OCI-LY3 (cell line): ENCODE measurements at regions not wholly inside any gene's neighbourhood (a gene's known extent, or its start where the extent isn't known, plus 50 kb on each side); places are given as distances from the start of the nearest gene placed in this dataset.

ENCODE experiments used
- H2AFZ ChIP-seq: fragments of 200-600, 300-600 bp; shearing (Covaris generic); 2 replicates; pipeline ENCODE4 v1.6.0; 2014; ENCODE audit warnings: antibody characterized with exemption, low read depth, low read length
- H3K27ac ChIP-seq: fragments of 200-600, 300-600 bp; sonication (generic); 2 replicates; pipeline ENCODE4 v1.5.1; 2014; ENCODE audit warnings: mild to moderate bottlenecking, low read length, moderate library complexity, mixed read lengths
- H3K27me3 ChIP-seq: fragments of 200-600, 300-600 bp; sonication (generic); 2 replicates; pipeline ENCODE4 v1.6.1; 2014; ENCODE audit warnings: low read depth, low read length, mixed read lengths
- H3K36me3 ChIP-seq: fragments of 200-600, 300-600 bp; sonication (generic); replicated peaks from 2 replicates; pipeline ENCODE3; 2014; ENCODE audit warnings: low read depth, low read length, mixed read lengths
- H3K4me1 ChIP-seq: fragments of 300-600, 200-600 bp; sonication (generic); 2 replicates; pipeline ENCODE4 v1.6.1; 2014; ENCODE audit warnings: low read length, mixed read lengths
- H3K4me2 ChIP-seq: fragments of 200-600, 300-600 bp; sonication (generic); 2 replicates; pipeline ENCODE4 v1.6.1; 2014; ENCODE audit warnings: low read length, mixed read lengths
- H3K4me3 ChIP-seq: fragments of 300-600, 200-600 bp; sonication (generic); 2 replicates; pipeline ENCODE4 v1.5.1; 2014; ENCODE audit warnings: antibody characterized with exemption, mild to moderate bottlenecking, low read length, moderate library complexity
- H3K79me2 ChIP-seq: fragments of 300-600, 200-600 bp; shearing (Covaris generic); 2 replicates; pipeline ENCODE4 v1.6.1; 2014; ENCODE audit warnings: mild to moderate bottlenecking, low read length, mixed read lengths
- H3K9ac ChIP-seq: fragments of 300-600, 200-600 bp; shearing (Covaris generic); 2 replicates; pipeline ENCODE4 v1.6.0; 2014; ENCODE audit warnings: mild to moderate bottlenecking, low read length, moderate library complexity
- H3K9me3 ChIP-seq: fragments of 200-600, 300-600 bp; shearing (Covaris generic); 2 replicates; pipeline ENCODE4 v1.6.1; 2014; ENCODE audit warnings: low read length, mixed read lengths; ENCODE audit not compliant: insufficient read depth
- H4K20me1 ChIP-seq: fragments of 200-600, 300-600 bp; sonication (generic); 2 replicates; pipeline ENCODE4 v1.6.1; 2016; ENCODE audit warnings: low read length, mixed read lengths; ENCODE audit not compliant: insufficient read depth
- EZH2phosphoT487 ChIP-seq: fragments of 200-600 bp; shearing (Covaris generic); IDR thresholded peaks from 2 replicates; pipeline ENCODE4 v1.6.1; 2018; ENCODE audit warnings: antibody characterized with exemption, mixed run types, low read depth
- TF ChIP-seq, protein P1 (sequence below): fragments of 200-600, 300-600 bp; sonication (generic); IDR thresholded peaks from 2 replicates; pipeline ENCODE4 v1.5.1; 2014; ENCODE audit warnings: antibody characterized with exemption, low read length, low read depth

DNA sequence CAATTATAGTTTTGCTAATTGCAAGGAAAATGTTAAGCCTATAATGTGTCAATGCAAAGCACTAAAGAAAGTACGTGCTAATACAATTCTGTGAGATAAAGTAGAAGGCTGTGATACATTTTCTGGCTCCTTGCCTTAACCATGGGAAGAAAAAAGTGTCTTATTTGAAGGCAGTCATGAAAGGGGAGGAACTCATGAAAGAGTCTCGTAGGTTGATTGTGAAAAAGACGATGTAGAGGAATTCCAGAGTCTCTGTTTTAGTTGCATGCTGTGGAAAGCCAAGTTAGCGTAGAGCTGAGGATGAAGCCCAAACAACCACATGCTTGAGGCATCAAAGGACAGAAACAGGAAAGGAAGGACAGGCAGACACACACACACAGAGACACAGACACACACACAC is 214.1 kb downstream of the MEIS1 start:
- H2AFZ ChIP-seq: no peak overlapping the region
- H3K9me3 ChIP-seq: no peaks in the 10 kb centered on the region
- H3K27ac ChIP-seq: no peak overlapping the region
- H3K36me3 ChIP-seq: no peaks in the 10 kb centered on the region
- H4K20me1 ChIP-seq: no peaks in the 10 kb centered on the region
- no peaks in the 10 kb centered on the region for H3K79me2 ChIP-seq
- H3K27me3 ChIP-seq: no peaks in the 10 kb centered on the region
- no peak overlapping the region for H3K4me3 ChIP-seq
- H3K4me2 ChIP-seq: no peak overlapping the region
- TF ChIP-seq EZH2phosphoT487: no peak
- TF ChIP-seq, protein P1, sequence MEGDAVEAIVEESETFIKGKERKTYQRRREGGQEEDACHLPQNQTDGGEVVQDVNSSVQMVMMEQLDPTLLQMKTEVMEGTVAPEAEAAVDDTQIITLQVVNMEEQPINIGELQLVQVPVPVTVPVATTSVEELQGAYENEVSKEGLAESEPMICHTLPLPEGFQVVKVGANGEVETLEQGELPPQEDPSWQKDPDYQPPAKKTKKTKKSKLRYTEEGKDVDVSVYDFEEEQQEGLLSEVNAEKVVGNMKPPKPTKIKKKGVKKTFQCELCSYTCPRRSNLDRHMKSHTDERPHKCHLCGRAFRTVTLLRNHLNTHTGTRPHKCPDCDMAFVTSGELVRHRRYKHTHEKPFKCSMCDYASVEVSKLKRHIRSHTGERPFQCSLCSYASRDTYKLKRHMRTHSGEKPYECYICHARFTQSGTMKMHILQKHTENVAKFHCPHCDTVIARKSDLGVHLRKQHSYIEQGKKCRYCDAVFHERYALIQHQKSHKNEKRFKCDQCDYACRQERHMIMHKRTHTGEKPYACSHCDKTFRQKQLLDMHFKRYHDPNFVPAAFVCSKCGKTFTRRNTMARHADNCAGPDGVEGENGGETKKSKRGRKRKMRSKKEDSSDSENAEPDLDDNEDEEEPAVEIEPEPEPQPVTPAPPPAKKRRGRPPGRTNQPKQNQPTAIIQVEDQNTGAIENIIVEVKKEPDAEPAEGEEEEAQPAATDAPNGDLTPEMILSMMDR: no peak
- no peak overlapping the region for H3K9ac ChIP-seq
- H3K4me1 ChIP-seq: no peaks in the 10 kb centered on the region

DNA sequence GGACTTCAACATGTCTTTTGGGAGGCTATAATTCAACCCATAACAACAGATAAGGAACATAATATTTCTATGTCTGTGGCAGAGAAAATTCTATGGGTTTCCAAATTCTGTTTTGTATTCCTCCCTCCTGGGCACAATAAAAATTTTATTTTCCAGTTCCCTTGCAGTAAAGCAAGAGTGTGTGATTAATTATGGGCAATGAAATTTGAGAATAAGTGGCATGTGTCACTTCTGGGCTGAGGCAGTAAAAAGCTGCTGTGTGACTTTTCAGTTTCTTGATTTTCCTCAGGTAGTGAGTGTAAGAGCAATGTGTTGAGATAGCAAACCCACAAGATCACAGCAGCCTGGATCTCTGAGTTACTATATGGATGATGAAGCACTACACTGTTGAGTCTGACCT is 216.4 kb downstream of the MEIS1 start:
- no peaks in the 10 kb centered on the region for H3K36me3 ChIP-seq
- H3K9ac ChIP-seq: no peak overlapping the region
- no peak overlapping the region for H3K27ac ChIP-seq
- H3K9me3 ChIP-seq: no peaks in the 10 kb centered on the region
- H3K4me2 ChIP-seq: no peak overlapping the region
- H3K79me2 ChIP-seq: no peaks in the 10 kb centered on the region
- H3K4me1 ChIP-seq: no peaks in the 10 kb centered on the region
- H2AFZ ChIP-seq: no peak overlapping the region
- no peaks in the 10 kb centered on the region for H3K27me3 ChIP-seq
- no peak overlapping the region for H3K4me3 ChIP-seq
- no peaks in the 10 kb centered on the region for H4K20me1 ChIP-seq
- no peak for TF ChIP-seq EZH2phosphoT487
- TF ChIP-seq, protein P1: no peak

DNA sequence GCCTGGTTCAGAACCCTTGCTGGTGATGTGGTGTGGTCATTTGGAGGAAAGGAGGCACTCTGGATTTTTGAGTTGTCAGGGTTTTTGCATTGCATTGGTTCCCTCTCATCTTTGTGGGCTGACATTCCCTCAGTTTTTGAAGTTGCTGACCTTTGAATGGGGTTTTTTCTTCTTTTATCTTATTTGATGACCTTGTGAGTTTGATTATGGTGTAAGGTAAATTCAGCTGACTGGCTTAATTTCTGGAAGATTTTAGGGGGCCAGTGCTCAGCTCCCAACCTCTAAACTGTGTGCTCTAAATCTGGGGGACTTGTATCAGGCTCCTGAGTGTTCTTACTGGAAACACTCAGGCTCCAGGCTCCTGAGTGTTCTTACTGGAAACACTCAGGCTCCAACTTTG is 225.9 kb downstream of the MEIS1 start:
- no peak overlapping the region for H3K9ac ChIP-seq
- no peak for TF ChIP-seq EZH2phosphoT487
- TF ChIP-seq, protein P1: no peak
- no peak overlapping the region for H3K4me3 ChIP-seq
- H3K4me2 ChIP-seq: no peak overlapping the region
- no peaks in the 10 kb centered on the region for H3K27me3 ChIP-seq
- H3K9me3 ChIP-seq: no peaks in the 10 kb centered on the region
- H3K79me2 ChIP-seq: no peaks in the 10 kb centered on the region
- H3K36me3 ChIP-seq: no peaks in the 10 kb centered on the region
- no peaks in the 10 kb centered on the region for H4K20me1 ChIP-seq
- no peaks in the 10 kb centered on the region for H3K4me1 ChIP-seq
- H3K27ac ChIP-seq: no peak overlapping the region
- H2AFZ ChIP-seq: no peak overlapping the region

DNA sequence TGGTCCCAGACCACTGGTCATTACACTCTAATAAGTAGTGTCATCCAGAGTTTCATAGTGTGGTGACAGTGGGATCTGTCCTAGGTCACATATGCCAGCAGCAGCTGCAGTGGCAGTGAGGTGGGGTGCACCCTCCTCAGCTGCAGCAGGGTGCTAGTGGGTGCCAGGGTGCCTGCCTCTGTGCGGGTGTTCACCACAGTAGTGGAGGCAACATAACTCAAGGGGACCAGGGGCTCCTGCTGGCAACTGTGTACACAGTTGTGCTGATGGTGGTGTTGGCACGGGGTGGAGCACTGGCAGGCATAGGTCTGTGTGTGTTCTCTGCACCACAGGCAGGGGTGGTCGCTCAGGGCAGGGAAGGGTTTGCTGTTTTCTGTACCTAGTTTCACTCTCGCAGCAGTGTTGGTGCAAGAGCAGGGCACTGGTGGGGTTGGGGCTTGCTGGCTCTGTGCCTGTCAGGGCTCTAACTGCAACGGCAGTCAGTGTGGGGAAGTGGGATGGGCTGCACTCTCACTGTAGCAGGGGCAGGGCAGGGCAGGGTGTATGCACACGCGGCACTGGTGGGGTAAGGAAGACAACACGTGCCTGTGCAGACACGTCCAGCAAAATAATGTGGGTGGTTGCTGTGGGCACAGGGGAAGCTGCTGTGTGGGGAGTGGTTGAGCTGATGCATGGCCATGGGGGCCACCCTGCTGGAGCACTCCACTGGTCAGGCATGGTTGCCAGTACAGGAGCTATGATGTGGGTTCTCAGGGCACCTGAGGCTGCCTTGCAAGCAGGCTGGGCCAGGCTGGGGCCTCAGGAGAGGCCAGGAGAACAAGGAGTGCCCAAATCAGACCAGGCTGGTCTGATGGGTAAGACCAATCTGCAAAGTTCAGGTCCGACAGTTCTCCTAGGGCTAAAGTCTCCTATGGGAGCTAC is 226.6 kb downstream of the MEIS1 start:
- Histone ChIP-seq H3K9me3 (no peaks in the 10 kb centered on the region), H3K36me3 (no peaks in the 10 kb centered on the region), H3K27ac (no peak overlapping the region), H3K79me2 (no peaks in the 10 kb centered on the region), H3K4me3 (no peak overlapping the region), H3K4me2 (no peak overlapping the region), H3K4me1 (no peaks in the 10 kb centered on the region), H2AFZ (no peak overlapping the region), H4K20me1 (no peaks in the 10 kb centered on the region), H3K9ac (no peak overlapping the region), H3K27me3 (no peaks in the 10 kb centered on the region)
- no peak for TF ChIP-seq EZH2phosphoT487
